GM12878 (cell line): ENCODE measurements at regions not wholly inside any gene's neighbourhood (a gene's known extent, or its start where the extent isn't known, plus 50 kb on each side); places are given as distances from the start of the nearest gene placed in this dataset.

ENCODE experiments used
- ATAC-seq: fragments of 200-7000 bp; cut with Tn5 transposase; 3 replicates; pipeline ENCODE4 v1.9.1; 2020; ENCODE audit warnings: mild to moderate bottlenecking, moderate library complexity
- BruUV-seq: library from RNA; stranded (reverse); fragments of 400-500 nt; replicated peaks from 2 replicates; lab custom pipeline; 2021; lab: Mats Ljungman, UMichigan
- CTCF ChIA-PET: fragments of 300-600 bp; sonication (Branson Sonifier 250); formaldehyde crosslinking; extraction: SDS; loops from one replicate; lab custom pipeline; 2021; ENCODE audit warnings: inconsistent platforms; lab: Yijun Ruan, JAX
- POLR2A ChIA-PET: fragments of 350-600 bp; formaldehyde crosslinking; extraction: SDS; loops from one replicate; lab custom pipeline; 2021; ENCODE audit warnings: inconsistent platforms; lab: Charles Lee
- RAD21 ChIA-PET: fragments of 300-600 bp; sonication (Branson Sonifier 250); formaldehyde crosslinking; loops from one replicate; lab custom pipeline; 2023; ENCODE audit warnings: antibody characterized with exemption; ENCODE audit not compliant: unreplicated experiment; lab: Charles Lee
- SMC1A ChIA-PET: fragments of 300-600 bp; sonication (Branson Sonifier 250); formaldehyde crosslinking; loops from one replicate; lab custom pipeline; 2023; ENCODE audit not compliant: unreplicated experiment, uncharacterized antibody; lab: Charles Lee
- DNase-seq: peaks from one replicate; pipeline ENCODE4 v3.0.0-alpha.2; 2011; ENCODE audit warnings: low read depth, low spot score
- FAIRE-seq: peaks from 3 replicates; lab custom pipeline; 2011; peaks lifted over from hg19 to GRCh38; lab: Jason Lieb, UNC
- H2AFZ ChIP-seq: 2 replicates; pipeline ENCODE4 v1.6.0; 2011; ENCODE audit warnings: low read depth, low read length, control low read depth; ENCODE audit not compliant: control insufficient read depth
- H3K27ac ChIP-seq: 2 replicates; pipeline ENCODE4 v1.5.1; 2011; ENCODE audit warnings: control low read depth; ENCODE audit not compliant: control insufficient read depth, insufficient read depth
- H3K27me3 ChIP-seq, 2 experiments: replicated peaks in 1 of 2; 2 replicates each; pipeline versions ENCODE4 v1.6.0 to v1.6.1; 2011; ENCODE audit warnings: low read length in 1 of 2; ENCODE audit not compliant: control insufficient read depth in 2 of 2, insufficient read depth in 2 of 2
- H3K36me3 ChIP-seq, 2 experiments: 2 replicates each; pipeline ENCODE4 v1.5.1; 2011; ENCODE audit warnings: low read length in 1 of 2; ENCODE audit not compliant: control insufficient read depth in 2 of 2, insufficient read depth in 2 of 2
- H3K4me1 ChIP-seq: 2 replicates; pipeline ENCODE4 v1.6.1; 2011; ENCODE audit warnings: mild to moderate bottlenecking, low read length, moderate library complexity, mixed read lengths; ENCODE audit not compliant: control insufficient read depth, insufficient read depth
- H3K4me2 ChIP-seq: 2 replicates; pipeline ENCODE4 v1.6.0; 2011; ENCODE audit warnings: control low read depth; ENCODE audit not compliant: control insufficient read depth, insufficient read depth
- H3K4me3 ChIP-seq: fragments of 200-600 bp; sonication (generic); 2 replicates; pipeline ENCODE4 v1.5.1; 2016
- H3K79me2 ChIP-seq: 2 replicates; pipeline ENCODE4 v1.6.0; 2011; ENCODE audit warnings: low read length; ENCODE audit not compliant: control insufficient read depth, insufficient read depth
- H3K9ac ChIP-seq: 2 replicates; pipeline ENCODE4 v1.8.0; 2011; ENCODE audit warnings: low read length, control low read depth, mixed read lengths; ENCODE audit not compliant: control insufficient read depth, insufficient read depth
- H3K9me3 ChIP-seq: replicated peaks from 3 replicates; pipeline ENCODE4 v1.5.1; 2011; ENCODE audit warnings: mild to moderate bottlenecking, low read length; ENCODE audit not compliant: control insufficient read depth, insufficient read depth
- H4K20me1 ChIP-seq: 2 replicates; pipeline ENCODE4 v1.6.0; 2011; ENCODE audit not compliant: control insufficient read depth, insufficient read depth
- FOS ChIP-seq: IDR thresholded peaks from 3 replicates; pipeline ENCODE4 v1.6.1; 2011; ENCODE audit warnings: borderline replicate concordance; ENCODE audit not compliant: insufficient read length; ENCODE audit errors: extremely low read depth
- SUPT20H ChIP-seq: IDR thresholded peaks from 2 replicates; pipeline ENCODE4 v1.6.1; 2011; ENCODE audit warnings: low read depth, mild to moderate bottlenecking, low read length, moderate library complexity, borderline replicate concordance; ENCODE audit not compliant: control insufficient read depth
- WGBS: methylation state at CpG from one replicate; pipeline ENCODE4 v1.1.6; 2016; ENCODE audit warnings: low lambda C conversion rate; ENCODE audit not compliant: insufficient replicate concordance, insufficient coverage; ENCODE audit errors: missing lambda C conversion rate; 5-methylcytosine and 5-hydroxymethylcytosine counted together
- in situ Hi-C: fragments of 300-500 bp; cut with MboI; formaldehyde crosslinking; loops from 9 replicates; pipeline ENCODE4 v1.14.3; 2018; ENCODE audit warnings: mixed read lengths
- intact Hi-C: fragments of 100-400 bp; cut with micrococcal nuclease; formaldehyde crosslinking; loops from one replicate; pipeline ENCODE4 v1.14.2; 2022; ENCODE audit not compliant: unreplicated experiment
- TF ChIP-seq, protein P1 (sequence below): IDR thresholded peaks from 2 replicates; pipeline ENCODE4 v1.6.1; 2012; ENCODE audit warnings: low read depth, low read length, improper control_type of control experiment
- TF ChIP-seq, protein P2 (sequence below): fragments of 450-650 bp; formaldehyde crosslinking; IDR thresholded peaks from 2 replicates; pipeline ENCODE4 v1.4.0; 2020; ENCODE audit warnings: mild to moderate bottlenecking, moderate library complexity
- TF ChIP-seq, protein P3 (sequence below): IDR thresholded peaks from 2 replicates; pipeline ENCODE4 v1.6.1; 2012; ENCODE audit warnings: low read depth, low read length, improper control_type of control experiment

DNA sequence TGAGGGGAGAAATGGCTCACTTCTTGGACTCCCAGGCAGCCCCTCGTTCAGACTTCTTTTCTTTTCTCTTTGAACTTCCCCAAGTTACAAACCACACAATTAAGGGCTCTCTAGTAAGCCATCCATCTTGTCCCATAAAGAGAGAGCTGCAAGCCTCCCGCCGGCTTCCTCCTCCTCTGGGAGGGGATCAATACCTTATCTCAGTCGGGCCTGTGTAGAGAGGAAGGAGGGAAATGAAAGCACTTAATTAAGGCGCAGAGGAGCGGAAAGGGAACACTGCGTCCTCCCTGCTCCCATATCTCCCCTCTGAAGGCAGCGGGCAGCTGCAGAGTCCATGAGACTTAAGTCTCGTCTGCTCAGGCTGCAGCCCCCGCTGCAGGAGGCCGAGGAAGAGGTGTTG is 112.6 kb upstream of the CSF3R start (continued):
- TF ChIP-seq, protein P1, sequence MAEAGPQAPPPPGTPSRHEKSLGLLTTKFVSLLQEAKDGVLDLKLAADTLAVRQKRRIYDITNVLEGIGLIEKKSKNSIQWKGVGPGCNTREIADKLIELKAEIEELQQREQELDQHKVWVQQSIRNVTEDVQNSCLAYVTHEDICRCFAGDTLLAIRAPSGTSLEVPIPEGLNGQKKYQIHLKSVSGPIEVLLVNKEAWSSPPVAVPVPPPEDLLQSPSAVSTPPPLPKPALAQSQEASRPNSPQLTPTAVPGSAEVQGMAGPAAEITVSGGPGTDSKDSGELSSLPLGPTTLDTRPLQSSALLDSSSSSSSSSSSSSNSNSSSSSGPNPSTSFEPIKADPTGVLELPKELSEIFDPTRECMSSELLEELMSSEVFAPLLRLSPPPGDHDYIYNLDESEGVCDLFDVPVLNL: no peak

DNA sequence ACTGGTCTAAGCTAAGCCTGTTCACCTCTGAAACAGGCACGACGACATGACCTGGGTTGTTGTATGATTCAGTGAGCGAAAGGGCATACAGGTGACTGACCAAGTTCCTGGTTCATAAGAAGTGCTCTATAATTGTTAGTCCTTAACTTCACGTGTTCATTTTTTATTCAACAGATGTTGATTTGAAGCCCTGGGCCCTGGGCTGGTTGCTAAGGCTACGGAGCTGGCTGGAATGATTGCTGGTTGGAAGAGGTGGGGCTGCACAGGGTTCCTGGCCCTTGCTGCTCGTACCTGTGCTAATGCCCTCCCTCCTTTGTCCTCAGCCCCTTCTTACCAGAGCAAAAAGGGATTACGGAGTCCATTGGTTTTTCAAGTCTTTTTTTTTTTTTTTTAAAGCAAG is 111.3 kb upstream of the CSF3R start:
- H3K27me3 ChIP-seq: peaks cover 0 to 5% of the 10 kb centered on the region in 2 experiments; a peak in 2 of 4 replicates
- no peaks in the 10 kb centered on the region for H3K79me2 ChIP-seq
- intact Hi-C loops: no loop called here
- ChIA-PET SMC1A (no interaction called here), RAD21 (interaction anchor here (0.7 kb wide), 1 partner anchor 84 kb away, joined by 3 read pairs; no protein-coding TSS in a partner anchor)
- FAIRE-seq: no peak
- no peak overlapping the region for H3K4me3 ChIP-seq
- H3K4me1 ChIP-seq: no peaks in the 10 kb centered on the region
- TF ChIP-seq FOS: no peak
- TF ChIP-seq, protein P2, sequence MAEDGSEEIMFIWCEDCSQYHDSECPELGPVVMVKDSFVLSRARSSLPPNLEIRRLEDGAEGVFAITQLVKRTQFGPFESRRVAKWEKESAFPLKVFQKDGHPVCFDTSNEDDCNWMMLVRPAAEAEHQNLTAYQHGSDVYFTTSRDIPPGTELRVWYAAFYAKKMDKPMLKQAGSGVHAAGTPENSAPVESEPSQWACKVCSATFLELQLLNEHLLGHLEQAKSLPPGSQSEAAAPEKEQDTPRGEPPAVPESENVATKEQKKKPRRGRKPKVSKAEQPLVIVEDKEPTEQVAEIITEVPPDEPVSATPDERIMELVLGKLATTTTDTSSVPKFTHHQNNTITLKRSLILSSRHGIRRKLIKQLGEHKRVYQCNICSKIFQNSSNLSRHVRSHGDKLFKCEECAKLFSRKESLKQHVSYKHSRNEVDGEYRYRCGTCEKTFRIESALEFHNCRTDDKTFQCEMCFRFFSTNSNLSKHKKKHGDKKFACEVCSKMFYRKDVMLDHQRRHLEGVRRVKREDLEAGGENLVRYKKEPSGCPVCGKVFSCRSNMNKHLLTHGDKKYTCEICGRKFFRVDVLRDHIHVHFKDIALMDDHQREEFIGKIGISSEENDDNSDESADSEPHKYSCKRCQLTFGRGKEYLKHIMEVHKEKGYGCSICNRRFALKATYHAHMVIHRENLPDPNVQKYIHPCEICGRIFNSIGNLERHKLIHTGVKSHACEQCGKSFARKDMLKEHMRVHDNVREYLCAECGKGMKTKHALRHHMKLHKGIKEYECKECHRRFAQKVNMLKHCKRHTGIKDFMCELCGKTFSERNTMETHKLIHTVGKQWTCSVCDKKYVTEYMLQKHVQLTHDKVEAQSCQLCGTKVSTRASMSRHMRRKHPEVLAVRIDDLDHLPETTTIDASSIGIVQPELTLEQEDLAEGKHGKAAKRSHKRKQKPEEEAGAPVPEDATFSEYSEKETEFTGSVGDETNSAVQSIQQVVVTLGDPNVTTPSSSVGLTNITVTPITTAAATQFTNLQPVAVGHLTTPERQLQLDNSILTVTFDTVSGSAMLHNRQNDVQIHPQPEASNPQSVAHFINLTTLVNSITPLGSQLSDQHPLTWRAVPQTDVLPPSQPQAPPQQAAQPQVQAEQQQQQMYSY (CRISPR knock-in tag): no peak
- TF ChIP-seq SUPT20H: no peak
- TF ChIP-seq, protein P3, sequence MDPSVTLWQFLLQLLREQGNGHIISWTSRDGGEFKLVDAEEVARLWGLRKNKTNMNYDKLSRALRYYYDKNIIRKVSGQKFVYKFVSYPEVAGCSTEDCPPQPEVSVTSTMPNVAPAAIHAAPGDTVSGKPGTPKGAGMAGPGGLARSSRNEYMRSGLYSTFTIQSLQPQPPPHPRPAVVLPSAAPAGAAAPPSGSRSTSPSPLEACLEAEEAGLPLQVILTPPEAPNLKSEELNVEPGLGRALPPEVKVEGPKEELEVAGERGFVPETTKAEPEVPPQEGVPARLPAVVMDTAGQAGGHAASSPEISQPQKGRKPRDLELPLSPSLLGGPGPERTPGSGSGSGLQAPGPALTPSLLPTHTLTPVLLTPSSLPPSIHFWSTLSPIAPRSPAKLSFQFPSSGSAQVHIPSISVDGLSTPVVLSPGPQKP: no peak
- TF ChIP-seq, all 136 proteins: peak for 0
- Histone ChIP-seq H2AFZ (no peak overlapping the region), H3K4me2 (no peak overlapping the region), H3K36me3 (no peaks in the 10 kb centered on the region), H3K27ac (no peak overlapping the region), H3K9ac (no peak overlapping the region), H3K9me3 (no peaks in the 10 kb centered on the region), H4K20me1 (no peaks in the 10 kb centered on the region)
- no peak for DNase-seq
- 23% methylated on average over 7 of the region's 7 CpGs for WGBS
- in situ Hi-C loops: no loop called here
- CTCF ChIA-PET: no interaction called here
- no peak for ATAC-seq
- POLR2A ChIA-PET: no interaction called here
- no TSS peak for BruUV-seq
